Endothelial cell of hepatic sinusoid (primary cell): ENCODE measurements at regions not wholly inside any gene's neighbourhood (a gene's known extent, or its start where the extent isn't known, plus 50 kb on each side); places are given as distances from the start of the nearest gene placed in this dataset.

Experiments used
- in situ Hi-C: cut with HindIII; loops from 2 replicates; pipeline ENCODE4 v1.10.0; 2017; ENCODE audit warnings: low sequenced_read_pairs

DNA sequence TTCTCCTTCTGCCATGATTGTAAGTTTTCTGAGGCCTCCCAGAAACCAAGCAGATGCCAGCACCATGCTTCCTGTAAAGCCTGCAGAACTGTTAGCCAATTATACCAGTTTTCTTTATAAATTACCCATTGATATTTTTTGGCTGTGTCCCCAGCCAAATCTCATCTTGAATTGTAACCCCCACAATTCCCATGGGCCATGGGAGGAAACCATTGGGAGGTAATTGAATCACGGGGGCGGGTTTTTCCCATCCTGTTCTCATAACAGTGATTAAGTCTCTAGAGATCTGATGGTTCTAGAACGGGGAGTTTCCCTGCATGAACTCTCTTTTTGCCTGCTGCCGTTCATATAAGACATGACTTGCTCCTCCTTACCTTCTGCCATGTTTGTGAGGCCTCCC lies 788.5 kb downstream of the C6orf118 start:
- in situ Hi-C loops, result no loop called here

DNA sequence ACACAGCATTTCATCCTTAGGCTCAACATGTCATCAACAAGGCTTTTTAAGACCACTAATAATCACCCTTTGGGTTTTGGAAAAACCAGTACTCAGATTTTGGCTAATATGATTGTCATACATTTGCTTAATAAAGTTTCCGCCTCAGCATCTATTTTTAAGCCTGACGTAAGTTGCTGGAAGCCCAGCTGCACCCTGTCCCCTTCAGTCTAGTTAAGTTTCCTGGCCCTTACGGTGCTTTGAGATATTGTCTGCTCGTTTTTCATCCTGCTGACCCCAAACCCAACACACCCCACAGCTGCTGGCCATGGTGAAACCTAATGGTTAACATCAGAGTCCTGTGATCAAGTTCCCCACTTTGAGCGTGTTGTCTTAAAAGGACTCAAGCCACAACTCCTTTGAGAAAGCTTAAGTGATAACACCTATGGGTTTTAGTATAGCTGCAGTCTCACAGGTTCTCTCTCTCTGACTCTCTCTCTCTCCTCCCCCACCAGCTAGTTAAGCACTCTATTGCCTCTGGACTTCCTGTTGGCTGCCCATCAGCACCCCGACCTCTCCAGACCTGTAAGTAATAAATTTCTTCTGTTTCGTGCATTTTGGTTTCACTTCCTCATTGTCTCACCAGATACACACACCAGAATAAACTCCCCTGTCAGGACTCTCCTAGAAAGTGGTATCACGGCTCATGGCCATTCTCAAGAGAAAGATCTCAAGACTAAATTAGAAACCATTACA lies 802.0 kb downstream of the C6orf118 start:
- in situ Hi-C loops, result no loop called here

DNA sequence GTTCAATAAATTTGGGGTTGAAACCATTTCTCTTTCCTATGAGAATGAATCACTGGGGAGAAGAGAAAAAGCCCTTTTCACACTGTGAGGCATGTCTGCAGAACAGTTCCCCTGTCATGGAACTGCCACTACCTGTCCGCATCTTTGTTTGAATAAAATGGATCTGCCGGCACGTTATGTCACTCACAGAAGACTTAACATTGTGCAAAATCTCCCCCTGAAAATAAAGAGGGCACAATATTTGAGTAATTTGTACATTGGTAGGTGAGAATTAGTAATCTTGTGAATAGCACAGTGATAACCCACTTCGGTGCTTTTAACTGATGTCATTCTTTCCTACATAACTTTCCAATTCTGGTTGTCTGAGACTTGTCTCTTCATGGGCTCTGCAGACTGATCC lies 804.0 kb downstream of the C6orf118 start:
- in situ Hi-C loops, result no loop called here

DNA sequence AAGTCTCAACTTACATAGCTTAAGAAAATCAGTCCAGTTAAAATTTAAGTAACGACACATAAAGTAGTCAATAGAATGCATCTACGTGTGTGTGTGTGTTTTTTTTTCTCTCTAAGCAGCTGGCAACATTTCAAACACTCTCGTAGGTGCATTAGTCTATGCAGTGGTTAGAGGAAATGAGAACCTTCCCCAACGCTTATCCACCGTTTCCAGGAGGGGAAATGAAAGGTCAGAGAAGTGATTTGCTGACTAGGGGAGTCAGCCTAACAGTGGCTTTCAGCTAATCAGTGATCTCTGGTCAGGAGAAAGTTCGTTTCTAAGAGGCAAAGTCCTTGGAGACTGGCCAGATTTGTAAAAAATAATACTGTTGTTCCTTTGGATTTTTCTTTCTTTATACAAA lies 806.6 kb downstream of the C6orf118 start:
- in situ Hi-C loops, result no loop called here

DNA sequence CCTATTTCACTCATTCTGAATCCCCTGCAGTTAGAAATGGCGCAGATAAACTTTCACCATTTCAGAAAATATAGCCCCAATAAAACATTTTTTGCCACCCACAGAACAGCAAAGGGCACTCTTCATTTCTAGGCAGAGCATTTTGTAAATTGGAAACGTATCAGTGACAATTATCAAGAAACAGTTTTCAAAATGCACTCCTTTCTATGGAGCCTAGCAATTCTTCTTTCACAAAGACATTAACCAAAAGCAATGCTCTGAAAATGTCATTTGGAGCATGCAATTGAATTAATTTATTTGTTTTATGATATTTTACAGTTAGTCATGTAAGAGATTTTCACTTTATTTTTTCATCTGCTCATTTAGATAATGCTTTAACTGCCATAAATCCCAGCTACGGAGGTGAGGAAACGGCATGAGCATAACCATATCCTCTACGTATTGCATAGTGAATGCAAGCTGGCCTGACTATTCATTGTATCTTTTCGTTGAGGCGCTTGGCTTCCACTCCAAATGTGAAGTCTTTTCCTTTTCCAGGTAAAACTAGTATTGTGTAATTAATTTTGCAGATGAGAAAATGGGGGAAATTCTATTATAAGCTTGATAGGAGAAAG lies 813.4 kb downstream of the C6orf118 start:
- in situ Hi-C loops, result no loop called here

DNA sequence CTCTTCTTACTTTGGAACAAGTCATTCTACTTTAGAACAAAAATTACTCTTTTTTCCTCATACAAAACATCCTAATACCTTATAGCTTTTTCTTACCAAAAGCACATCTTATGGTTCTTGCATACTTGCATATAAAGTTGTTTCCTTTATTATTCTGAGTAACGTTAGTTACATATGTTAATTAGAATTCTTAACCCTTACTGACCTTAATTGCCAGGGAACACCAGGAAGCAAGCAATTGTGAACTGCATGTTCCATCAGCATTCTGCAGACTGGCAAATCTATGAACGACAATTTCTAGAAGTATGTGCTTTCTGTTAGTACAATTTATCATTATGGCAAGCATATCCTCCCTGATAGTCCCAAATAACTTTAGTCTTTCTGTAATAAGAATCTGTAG lies 831.0 kb downstream of the C6orf118 start:
- in situ Hi-C loops, result no loop called here

DNA sequence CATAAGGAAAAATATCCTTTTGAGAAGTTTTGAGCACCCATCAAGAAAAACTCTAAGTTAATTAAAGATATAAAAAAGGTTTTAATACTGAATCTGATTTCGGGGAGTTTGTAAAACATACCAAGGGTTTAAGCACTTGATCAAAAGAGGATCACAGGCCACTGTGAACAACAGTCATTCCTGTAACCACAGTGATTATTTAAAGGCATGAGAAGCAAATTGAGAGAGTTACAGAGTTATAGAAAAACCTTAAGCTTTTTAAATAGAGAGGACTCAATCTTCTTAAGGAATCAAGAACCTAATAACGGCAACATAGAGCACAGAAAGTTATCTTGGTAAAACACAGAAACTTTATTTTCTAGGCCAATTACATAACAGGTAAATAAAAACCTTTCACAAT lies 831.6 kb downstream of the C6orf118 start:
- in situ Hi-C loops, result no loop called here

DNA sequence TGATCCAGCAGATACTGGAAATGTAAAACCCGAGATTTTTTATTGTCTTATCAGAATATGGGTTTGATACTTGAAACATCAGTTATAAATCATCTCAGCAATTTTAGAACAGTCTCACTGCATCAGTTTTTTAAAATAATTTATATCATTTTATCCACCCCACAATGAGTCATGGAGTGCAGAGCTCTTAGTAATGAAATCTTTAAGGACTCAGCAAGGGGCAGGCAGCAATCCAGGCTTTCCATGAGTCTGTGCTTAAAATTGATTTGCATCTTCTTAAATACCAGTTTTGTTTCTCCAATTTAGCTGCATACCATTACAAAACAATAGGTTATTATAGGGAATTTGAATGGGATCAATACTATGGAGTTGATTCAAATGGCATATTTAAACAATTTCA lies 832.3 kb downstream of the C6orf118 start:
- in situ Hi-C loops, result no loop called here

DNA sequence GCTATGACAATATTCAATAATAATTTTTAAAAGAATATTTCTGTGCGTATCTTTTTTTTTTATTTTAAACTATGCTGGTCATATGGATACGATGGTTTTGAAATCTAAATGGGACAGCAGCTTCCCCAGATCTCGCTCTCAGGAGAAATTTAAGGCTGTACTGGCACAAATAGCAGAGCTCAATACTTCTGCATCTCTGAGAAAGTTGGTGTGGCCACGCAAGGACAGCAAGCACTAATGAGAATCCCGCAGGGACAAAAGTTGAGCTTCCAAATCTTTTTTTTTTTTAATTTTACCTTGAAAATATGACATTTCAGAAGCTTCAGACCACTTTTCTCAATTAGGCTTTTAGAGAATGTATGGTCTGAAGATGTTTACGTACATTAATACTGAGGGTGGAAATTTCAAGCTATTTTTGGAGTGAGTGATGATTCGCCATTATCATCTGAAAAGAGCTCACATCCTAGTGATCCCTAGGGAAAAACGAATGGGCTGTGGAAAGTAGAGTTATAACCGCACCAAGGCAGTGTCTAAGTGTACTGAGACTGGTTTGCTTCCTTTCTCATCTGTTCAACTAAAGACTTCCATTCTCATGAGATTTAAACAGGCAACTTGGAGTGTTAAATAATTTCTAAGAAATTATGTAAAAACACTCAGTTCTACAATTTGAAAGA lies 840.0 kb downstream of the C6orf118 start:
- in situ Hi-C loops, result no loop called here

DNA sequence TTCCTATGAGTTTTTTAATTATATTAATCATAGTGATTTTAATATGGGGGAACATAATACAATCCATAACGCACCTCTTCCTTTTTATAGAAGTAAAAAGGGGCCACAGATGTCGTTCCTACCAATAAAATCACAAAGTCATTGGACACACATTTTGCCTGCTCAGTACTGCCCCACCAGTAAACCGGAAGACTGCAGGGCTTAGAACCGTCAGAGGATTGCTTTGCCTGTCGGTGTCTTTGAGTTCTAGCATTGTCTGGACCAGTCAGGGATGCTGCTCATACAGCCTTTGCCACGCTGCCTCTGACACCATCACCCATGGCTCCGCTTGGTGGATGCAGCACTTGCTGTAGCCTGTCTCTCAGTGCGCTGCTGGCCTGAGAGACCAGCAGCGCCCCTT lies 853.6 kb downstream of the C6orf118 start:
- in situ Hi-C loops, result no loop called here

DNA sequence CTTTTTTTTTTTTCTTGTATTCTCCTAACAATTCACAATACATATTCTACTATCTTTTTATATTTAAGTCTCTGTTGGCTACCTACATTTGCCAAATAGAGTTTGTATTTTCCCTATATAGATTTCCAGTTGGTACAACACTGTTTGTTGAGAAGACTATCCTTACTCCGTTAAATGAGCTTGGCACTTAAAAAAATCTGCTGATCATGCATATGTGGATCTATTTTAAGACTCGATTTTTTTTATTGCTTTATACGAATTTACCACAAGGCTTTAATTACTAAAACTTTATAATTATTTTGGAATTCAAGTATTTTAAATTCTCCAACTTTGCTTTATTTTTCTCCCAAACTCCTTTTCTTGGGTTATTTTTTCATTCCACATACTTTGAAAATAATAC lies 855.6 kb downstream of the C6orf118 start:
- in situ Hi-C loops, result no loop called here

DNA sequence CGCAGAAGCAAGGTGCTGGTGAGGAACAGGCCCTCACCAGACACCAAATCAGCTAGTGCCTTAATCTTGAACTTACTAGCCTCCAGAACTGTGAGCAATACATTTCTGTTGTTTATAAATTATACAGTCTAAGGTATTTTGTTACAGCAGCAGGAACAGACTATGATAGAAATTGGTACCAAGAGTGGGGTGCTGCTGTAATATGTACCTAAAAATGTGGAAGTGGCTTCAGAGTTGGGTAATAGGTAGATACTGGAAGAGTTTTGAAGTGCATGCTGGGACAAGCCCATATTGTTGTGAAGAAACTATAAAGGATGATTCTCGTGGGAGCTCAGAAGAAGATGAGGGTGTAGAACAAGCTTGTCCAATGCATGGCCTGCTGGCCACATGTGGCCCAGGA lies 866.8 kb downstream of the C6orf118 start:
- in situ Hi-C loops, result loop anchor here (5.0 kb wide), 1 partner anchor 250 kb away; no protein-coding TSS in a partner anchor

DNA sequence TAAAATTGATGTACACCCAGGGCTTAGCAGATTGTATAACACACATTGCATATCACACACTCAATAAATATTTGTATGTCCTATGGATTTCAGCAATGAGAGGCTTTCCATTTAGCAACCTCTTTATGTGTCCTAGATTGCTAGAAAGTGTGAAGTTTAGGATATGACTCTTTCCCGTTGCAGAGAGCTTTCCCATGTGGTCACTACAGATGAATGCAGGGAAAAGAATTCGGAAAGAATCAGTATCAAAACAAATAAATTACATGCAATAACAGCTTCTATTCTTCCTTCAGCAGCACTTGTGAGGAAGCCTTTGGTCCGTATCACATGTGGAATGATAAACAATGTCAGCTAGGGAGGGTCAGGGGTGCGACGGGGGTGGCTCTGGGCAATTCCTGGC lies 870.1 kb downstream of the C6orf118 start:
- in situ Hi-C loops, result loop anchor here (10.0 kb wide), 1 partner anchor 65 kb away; no protein-coding TSS in a partner anchor

DNA sequence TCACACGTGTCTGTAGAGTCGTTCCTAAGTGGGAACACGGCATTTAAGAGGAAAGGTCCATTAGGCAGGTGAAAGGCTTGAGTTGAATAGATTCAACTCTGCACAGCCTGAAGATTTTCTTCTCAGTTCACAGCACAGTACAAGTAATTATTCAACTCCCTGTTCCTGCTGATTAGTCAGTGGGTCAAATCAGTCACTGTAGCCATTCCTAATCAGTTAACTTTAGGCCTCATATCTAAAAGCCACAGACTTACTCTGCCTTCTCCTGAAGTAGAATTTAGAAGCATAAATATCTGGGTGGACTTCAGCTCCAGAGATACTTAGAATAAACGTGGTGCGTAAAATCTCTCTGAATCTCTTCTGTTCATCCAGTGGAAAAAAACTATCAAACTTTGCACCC lies 872.4 kb downstream of the C6orf118 start:
- in situ Hi-C loops, result loop anchor here (10.0 kb wide), 1 partner anchor 62 kb away; no protein-coding TSS in a partner anchor

DNA sequence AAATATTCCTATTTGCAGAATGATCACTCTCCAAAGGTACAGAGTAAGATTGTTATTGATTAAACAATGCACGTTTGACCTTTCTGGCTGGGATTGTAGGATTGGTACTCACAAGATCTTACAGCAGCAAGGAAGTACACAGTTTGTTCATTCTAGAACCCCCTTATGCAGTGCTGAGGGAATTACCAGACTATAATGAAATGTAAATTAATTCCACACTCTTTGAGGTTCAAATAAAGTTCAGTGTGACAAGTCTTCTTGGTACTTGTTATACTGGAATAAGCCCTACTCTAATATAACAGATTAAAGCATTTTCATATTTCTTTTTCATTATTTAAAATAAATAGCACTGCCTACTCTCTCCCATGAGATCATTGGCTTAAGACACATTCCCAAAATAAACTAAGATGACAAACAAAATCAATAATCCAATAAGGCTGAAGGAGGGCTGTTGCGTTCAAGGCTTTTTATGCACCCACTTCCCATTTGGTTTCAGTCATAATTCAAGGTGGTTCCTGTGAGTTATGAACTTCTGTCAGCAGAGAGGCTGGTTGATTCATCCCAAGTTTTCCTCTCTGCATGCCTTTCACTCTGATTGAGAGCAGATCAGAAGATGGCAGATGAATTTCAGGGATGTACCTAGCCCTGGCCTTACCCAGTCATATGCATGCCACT lies 881.5 kb downstream of the C6orf118 start:
- in situ Hi-C loops, result no loop called here

DNA sequence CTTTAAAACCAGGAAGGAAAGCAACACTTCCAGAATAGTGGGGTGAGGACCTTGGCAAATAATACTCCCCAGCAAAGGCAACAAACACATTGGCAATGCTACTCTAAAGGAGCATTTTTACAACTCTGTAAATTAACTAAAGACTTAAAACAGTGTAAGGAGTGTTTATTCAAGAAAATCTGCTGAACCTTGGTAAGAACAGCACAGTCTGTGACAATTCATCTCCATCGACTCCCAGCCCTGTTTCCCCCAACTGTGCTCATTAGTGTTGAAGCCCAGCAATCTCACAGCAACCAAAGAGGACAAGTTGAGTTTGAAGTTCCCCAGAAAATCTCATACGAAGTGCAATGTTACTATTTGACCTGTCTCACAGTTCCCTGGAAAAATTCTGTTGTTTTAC lies 884.9 kb downstream of the C6orf118 start:
- in situ Hi-C loops, result no loop called here

DNA sequence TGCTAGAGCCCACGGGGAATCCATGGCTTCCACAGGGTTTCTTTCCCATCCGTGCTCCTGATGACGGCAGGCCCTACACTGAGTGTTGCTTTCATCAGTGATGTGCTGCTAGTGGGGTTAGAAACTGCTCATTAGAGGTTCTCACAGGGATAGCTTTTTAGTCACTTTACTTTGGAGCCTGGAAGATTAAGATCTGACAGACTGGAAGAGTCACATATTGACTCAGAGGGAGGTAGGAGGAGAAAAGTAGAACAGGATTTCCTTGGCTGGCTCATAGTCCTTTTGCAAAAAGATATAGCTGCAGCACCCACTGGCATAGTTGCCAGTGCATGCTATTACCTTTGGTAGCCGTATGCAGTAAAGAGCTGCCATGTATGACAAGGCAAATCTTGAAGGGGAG lies 890.3 kb downstream of the C6orf118 start:
- in situ Hi-C loops, result no loop called here

DNA sequence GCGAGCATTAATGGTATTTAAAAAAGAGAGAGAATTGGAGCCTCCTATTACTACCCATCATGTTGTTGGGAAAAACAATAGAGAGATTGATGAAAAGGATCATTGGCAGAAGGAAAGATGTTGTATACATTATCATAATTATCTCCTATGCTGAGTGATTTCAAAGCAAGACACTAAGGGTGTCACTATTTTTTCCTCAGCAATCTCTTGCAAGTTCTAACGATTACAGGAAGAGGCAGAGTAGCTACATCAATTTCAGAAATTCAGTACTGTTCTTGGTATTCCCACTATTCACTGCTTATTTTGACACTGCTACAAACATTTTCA lies 891.2 kb downstream of the C6orf118 start:
- in situ Hi-C loops, result no loop called here

DNA sequence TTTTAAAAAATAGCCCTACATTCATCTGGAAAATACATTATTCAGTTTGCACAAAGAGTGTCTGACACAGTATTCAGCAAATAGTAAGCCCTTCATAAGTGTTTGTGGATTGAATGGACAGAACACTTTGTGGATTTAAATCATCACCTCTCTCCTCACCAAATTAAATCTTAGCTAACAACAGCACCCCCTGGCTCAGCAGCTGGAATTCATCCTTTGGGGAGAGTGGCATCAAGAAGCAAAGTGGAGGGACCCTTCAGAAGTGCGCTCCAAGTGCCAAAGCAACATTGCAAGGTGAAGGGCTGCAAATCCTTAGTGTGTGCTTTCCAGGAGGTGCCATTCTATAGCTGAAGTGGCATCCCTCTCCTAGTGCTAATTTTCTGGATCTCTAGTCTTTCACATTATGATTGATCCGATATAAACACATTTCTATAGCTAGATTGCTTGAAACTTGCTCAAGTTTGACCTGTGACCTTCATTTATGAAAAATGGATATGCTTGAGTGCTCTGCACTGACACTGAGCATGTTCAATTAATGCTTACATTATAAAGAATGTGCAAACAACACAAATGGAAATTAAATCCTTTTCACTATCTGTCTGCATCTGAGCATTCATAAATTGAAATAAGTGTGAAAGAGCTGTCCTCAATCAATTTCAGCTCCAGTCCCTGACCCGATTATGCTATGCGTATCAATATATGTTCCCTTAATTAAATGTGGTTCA lies 891.7 kb downstream of the C6orf118 start:
- in situ Hi-C loops, result no loop called here

DNA sequence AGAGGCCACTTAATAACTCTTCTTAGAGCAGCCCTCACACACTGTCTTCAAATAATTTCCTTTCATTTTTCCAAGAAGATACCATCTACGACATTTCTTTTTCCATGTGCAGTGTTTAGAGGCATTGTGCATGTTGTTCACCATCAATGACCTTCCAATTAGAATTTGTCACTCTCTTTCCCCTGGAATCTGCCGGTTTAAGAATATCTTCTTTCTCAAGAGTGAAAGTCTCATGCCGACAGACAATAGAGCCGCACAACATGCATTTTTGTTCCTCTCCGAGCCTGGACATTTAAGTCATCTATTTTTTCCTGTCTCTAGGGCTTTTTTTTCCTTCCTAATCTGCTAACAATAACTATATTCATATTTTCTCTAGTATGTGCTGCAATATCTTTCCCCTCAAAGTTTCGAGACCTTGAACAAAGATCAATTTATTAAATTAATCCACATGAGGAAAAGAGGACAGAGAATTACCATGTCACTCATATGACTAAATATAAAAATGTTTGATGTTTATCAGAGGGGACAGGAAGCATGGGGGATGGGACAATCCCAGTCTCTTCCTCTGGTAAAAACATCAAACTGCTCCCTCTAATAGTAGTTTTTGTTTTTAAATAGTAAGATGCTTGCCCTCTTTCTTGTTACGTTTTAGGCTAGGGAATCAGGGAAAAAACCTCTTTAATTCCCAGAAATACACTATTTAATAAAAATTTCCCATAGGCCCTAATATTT lies 893.4 kb downstream of the C6orf118 start:
- in situ Hi-C loops, result no loop called here
